ENCODE measurements at regions not wholly inside any gene's neighbourhood (a gene's known extent, or its start where the extent isn't known, plus 50 kb on each side); places are given as distances from the start of the nearest gene placed in this dataset.

DNA sequence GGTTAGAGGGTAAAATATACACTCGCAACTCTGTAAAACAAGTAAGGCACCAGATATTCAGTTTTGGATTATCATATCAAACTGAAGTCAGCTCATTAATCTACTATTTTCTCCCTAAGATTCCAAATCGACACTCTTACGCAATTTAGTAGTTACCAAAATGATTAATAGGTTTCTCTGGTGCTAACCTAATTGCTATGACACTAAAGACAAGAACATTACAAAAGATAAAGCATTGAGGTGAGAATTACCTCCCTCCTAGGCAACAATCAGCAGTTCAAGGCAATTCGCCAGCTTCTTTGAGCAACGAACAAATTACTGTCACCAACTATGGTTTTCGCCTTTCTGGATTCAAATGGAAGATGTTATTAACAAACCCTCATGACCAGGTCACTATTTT, 1305.0 kb downstream of the ROBO2 start:
- DNase-seq, result no peak

DNA sequence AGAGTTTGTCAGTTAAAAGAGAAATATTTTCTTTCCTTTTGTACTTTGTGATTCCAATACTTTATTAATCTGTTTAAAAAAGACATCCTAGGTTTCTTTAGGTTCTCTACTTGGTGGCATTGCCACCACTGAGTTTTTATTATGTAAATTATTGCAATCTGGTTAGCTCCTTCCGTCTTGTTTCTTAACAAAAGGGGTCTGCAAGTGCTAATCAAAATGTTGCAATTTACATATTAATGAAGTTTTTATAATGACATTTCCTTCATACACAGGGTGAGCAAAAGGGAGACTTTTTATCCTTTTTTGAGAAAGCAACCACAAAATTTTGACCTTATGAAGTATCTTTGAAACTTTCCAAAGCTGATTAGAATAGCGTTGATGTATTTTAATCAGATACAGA, 1307.3 kb downstream of the ROBO2 start:
- no peak for DNase-seq

GRCh38 chr3:78348664-78349063, 1308.8 kb downstream of the ROBO2 start:
- DNase-seq, result no peak

DNA sequence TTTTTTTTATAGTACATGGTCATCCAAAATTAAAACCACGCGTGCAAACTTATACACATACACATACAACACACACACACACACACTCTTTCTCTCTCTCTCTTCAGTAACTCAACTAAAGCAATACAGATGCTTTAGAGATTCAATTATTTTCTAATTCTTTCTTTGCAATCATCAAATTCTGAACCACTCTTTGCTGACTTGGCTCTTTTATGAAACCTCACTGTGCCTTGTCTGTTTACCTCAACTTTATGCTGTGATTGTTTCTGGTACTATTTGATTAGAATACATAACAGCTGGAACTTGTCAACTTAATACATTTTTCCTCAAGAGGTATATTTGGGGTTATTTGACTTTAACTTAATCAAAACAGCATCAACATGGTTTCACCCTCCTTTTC, 1309.7 kb downstream of the ROBO2 start:
- no peak for DNase-seq

DNA sequence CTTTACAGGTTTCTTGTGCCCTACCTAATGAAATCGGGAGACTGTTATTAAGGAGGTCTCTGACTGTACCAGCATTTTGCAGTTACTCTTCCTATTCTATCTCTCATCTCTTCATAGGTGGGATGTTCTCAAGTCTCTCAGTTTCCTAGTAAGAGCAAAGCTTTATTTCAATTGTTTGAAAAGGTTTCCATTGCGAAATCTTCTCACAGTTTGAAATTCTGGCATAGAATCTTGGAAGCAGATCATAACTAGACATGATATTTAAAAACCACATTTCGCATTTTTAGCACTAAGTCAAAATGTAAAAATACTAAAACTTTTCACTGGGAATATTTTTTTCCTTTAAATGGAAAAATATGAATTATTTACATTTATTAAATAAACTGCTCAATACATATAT, 1311.4 kb downstream of the ROBO2 start:
- DNase-seq, result no peak

DNA sequence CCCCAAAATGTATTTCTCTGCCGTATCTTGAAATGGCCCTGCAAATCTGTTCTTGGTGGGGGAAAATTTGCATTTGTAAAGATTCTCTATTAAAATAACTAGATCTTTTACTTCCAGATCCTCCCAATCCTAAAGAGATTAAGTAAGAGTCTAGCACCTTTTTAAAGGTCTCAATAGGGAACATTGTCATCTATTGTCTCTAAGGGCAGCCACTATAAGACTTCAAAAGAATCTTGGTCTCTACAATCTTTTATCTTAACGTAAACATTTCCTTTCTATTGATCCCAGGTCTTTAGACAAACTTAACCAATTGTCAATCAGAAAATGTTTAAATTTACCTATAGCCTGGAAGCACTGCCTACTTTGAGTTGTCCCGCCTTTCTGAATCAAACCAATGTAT, 1313.3 kb downstream of the ROBO2 start:
- DNase-seq, result no peak

- no peak for DNase-seq
Measured at GRCh38 chr3:78360849-78361248, 1321.0 kb downstream of the ROBO2 start.

DNA sequence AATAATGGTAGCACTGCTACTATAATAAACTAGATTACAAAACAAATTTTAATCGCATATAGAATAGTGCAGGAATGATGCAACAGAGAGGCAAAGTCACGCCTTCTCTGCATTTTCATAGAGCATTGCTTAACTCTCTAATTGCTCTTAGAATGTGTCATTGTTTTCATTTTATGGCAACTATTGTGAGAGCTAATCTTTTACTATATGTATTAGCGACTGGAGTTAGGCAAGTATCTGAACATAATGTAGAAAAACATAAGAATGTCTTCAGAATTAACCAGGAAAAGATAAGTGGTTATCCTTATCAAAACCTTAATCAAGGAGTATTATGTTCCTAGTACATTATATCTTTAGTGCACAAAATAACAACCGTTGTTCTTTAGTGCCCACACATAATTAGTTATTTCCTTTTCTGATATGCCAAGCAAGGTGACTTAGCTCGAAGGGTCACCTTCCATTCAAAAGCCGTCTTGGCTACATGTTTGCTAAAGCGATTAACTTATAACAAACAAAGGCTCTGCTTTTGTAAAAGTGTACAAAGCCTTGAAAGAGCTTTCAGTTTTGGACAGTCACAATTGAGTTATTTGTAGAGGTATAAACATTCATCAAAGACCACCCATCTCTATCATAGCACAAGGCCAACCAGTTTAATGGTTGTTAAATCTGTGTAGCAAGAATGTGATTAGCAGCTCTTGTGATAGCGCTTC, 1328.9 kb downstream of the ROBO2 start:
- no peak for DNase-seq

DNA sequence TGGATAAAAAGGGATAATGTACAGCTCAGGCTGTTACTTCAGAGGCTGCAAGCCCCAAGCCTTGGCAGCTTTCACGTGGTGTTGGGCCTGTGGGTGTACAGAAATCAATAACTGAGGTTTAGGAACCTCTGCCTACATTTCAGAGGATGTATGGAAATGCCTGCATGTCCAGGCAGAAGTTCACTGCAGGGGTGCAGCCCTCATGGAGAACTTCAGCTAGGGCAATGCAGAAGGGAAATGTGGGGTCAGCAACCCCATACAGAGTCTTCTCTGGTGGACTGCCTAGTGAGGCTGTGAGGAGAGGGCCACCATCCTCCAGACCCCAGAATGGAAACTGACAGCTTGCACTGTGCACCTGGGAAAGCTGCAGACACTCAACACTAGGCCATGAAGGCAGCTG, 1350.3 kb downstream of the ROBO2 start:
- DNase-seq, result no peak

DNA sequence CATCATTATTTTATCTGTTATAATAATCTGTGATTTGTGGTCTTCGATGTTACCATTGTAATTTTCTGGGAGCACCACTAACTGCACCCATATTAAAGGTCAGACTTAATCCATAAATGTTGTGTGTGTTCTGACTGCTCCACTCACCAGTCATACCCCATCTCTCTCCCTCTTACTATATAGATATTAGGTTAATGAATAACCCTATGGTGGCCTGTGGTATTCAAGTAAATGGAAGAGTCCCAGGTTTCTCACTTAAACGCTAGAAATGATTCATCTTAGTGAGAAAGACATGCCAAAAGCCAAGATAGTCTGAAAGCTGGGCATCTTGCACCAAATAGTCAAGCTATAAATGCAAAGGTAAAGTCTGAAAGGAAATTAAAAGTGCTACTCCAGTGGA, 1358.5 kb downstream of the ROBO2 start:
- DNase-seq, result no peak

- DNase-seq, result peak; percentile 6
Measured at GRCh38 chr3:78402720-78403119, 1362.8 kb downstream of the ROBO2 start.

DNA sequence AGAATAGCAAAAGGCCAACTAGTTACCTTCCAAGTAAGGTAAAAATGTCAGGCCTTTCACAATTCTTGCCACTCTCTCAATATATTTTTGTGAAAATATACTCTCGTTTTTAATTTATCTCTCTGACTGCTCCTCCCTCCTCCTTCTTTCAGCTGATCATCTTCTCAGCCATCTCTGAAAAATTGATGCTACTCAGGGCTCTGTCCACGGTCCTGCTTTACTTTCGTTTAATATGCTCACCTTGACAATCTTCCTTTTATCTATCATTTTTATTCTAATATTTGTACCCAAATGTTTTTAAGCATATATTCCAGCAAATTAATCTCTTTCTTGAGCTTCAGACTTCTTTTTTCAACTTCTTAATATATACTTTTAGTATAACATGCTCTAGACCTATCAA, 1362.1 kb downstream of the ROBO1 start:
- no peak for DNase-seq

DNA sequence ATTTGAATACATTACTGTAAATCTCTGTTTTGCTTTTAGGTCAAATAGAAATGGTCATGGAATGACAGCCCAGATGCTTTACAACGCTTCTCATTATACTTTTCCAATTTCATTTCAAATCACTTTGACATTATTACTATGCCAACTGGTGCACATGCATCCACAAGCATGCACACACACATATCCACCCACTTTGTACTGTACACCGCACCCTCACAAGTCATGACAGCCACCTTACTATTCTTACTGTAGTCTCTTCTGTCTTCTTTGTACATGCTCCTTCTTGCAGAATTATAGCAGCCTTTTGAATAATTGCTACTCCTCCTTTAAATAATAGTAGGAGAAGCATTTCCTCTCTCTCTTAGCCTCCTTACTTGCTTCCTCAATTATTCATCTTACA, 1361.4 kb downstream of the ROBO1 start:
- no peak for DNase-seq

DNA sequence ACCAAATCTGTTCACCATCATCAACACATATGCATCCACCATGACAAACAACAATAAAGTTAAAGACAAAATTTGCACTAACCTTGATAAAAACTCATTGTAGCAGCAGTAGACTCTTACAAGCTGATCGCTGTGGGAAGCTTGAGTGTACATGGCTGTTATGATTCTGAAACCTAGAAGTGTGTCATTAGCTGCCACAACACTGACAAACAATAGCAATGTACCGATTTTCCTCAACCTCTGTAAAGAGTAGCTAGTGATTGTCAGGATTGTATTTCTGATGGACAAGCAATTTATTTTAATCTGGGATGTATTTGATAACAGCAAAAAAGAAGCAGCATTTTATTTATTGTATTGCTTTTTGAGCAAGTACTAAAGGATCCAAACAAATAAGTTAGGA, 1357.7 kb downstream of the ROBO1 start:
- DNase-seq, result no peak

GRCh38 chr3:78414261-78414660, 1353.5 kb downstream of the ROBO1 start:
- no peak for DNase-seq

DNA sequence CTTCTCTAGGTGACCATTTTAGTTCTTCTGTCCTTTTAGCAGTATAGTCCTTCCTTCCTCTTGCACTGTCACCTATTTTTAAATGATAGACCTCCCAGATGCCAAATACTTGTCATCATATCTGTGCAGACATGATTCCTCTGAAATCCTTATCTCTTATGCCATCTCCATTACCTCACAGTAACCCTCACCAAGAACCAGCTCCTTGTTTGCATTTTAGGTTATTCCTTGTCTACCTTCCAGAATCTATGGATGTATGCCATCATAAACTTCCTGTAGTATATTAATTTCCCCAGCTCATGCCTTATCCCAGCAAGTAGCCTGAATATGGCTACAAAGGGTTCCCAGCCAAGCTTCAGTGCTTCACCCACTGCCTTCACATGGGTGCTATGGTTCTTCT, 1347.2 kb downstream of the ROBO1 start:
- DNase-seq, result no peak

DNA sequence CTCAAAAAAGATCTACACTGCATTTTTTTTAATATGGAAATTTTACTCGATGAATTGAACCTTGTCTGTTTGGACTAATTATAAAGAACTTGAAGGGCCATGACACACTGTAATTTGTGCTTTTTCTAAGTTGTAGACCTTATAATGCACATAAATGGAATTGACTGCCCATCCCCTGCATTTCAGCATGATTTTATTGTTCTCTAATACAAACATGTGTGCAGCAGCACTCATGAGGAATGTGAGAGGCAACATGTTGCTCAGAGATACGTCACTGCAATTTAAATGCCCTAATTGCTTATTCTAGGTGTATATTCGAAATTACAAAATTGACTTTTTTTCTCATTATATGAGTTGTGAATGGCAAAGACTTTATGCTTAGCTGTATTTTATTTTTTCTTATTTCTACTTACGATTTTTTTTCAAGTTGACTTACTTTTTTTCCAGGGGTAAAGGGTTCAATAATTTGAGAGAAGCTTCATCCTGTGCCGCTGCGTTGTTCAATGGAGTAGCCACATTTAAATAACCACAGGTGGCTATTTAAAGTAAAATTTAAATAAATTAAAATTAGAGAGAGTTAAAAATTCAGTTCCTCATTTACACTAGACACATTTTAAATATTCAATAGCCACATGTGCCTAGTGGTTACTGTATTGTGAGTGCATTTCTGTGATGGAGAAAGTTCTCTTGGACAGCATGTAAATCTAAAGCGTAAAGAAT, 1346.4 kb downstream of the ROBO1 start:
- no peak for DNase-seq

GRCh38 chr3:78424656-78425055, 1343.1 kb downstream of the ROBO1 start:
- no peak for DNase-seq

GRCh38 chr3:78426454-78426853, 1341.3 kb downstream of the ROBO1 start:
- no peak for DNase-seq

- DNase-seq, result no peak
Measured at GRCh38 chr3:78427303-78427702, 1340.5 kb downstream of the ROBO1 start.

DNA sequence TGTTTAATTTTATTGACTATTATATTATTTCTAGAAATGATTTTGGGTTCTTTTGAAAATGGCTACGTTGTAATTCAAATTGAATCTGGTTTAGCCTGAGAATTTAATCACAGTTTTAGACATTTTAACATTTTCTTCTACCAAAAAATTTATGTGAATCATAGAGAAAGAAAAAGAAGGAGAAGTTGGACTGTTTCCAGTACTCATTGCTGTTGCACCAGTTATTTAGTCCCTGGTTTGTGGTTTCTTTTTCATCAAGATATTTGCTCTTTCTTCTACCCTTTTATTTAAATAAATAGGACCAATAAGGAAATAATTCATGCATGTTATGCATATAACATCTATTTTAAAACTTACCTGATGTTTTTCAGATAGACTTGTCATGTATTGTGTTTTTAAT, 1337.1 kb downstream of the ROBO1 start:
- DNase-seq, result no peak

DNA sequence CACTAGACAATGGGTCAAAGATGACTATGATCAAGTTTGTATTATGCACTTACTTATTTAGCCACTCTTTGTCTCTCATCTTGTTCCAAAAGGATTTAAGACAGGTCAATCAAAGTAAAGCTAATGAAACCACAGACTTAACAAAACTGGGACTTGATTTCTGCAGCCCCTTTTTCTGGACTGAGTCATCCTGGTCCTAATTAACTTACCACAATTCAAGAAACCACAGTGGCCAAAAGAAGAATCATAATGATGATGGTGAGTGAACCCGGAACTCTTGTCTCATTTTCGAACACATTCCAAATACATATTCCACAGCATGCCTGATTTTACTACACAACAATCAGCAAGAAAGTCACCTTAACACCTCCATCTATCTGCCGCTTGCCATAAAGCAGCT, 1333.0 kb downstream of the ROBO1 start:
- DNase-seq, result no peak

DNA sequence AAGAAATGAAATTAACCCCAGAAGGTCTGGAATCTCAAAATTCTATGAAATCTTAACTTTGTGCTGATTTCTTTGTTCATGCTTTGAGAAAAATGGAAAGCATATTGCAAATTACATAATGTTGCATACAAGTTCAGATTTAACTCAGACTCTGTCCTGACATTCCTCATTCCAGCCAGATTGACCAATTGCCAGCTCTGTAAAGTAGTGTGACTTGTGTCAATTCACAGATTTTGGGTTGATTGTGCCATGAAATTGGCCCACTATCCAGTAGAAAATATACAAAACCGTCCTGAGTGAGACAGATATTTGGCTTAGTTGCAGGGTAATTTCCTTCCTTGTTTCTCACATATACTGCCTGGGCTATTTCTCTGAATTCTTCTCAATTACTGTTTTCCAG, 1312.6 kb downstream of the ROBO1 start:
- DNase-seq, result no peak

DNA sequence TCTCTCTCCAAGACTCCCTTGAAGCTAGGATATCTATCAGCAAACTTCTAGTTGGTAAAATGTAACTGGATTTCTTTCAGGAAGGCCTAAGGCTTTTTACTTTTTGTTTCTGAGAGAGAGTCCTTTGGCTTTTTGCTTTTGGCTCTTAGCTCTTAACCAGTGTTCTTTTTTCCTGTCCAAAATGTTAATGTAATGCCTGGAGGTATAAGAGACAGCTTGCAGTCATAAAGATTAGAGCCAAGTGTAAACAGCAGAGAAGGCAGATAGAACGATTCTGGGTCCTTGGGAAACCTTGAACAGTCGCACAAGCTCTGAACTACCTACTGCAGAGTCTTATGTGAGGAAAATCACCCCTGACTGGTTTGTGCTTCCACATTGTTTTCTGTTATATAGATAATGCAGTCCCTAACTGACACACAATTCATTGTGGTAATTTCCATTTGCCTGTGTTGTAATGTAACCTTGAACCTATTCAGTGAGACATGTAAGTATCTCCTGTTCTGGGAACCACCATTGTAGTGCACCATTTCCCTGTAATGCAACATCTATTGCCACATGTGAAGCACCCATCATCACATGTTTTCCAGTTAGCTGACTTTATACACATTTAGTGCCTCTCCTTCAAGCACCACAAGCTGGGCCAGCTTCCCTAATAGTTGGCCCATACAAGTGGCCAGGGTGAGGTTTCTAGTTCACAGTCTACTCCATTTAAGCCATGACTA, 1311.9 kb downstream of the ROBO1 start:
- no peak for DNase-seq

Data from NCI-H2029 treated with DMSO at 0.1 percent for 48 hours (cell line).